Kidney (tissue), 13 donors: ENCODE measurements at regions not wholly inside any gene's neighbourhood (a gene's known extent, or its start where the extent isn't known, plus 50 kb on each side); places are given as distances from the start of the nearest gene placed in this dataset.
A peak's percentile ranks its signal among the peaks of the same experiment; 100 is the strongest.
"Not testable (repeated sequence)": the region's sequence is repeated elsewhere in the genome, so short reads cannot be mapped to it uniquely, and the experiment has no call there.

Source experiments
- DNase-seq, 5 donors: peaks; one replicate each; pipeline ENCODE4 v3.0.0-alpha.2; 2013 to 2020
- FAIRE-seq: peaks from 2 replicates; lab custom pipeline; 2012; peaks lifted over from hg19 to GRCh38; lab: Jason Lieb, UNC
- H3K27ac ChIP-seq, 2 donors: one replicate each; pipeline ENCODE4 v1.7.0; 2013; ENCODE audit warnings: low read depth in 2 of 2, low read length in 2 of 2, inconsistent platforms in 1 of 2
- H3K27me3 ChIP-seq: one replicate; pipeline ENCODE4 v1.7.1; 2013; ENCODE audit warnings: low read length, inconsistent platforms; ENCODE audit not compliant: control insufficient read depth, insufficient read depth
- H3K36me3 ChIP-seq, 3 donors: one replicate each; pipeline versions ENCODE4 v1.7.0 to v1.7.1; 2013; ENCODE audit warnings: low read length in 3 of 3, control low read depth in 1 of 3, inconsistent platforms in 1 of 3; ENCODE audit not compliant: insufficient read depth in 3 of 3, control insufficient read depth in 2 of 3
- H3K4me1 ChIP-seq, 3 donors: one replicate each; pipeline versions ENCODE4 v1.7.0 to v1.7.1; 2013; ENCODE audit warnings: low read length in 3 of 3, inconsistent platforms in 1 of 3, low read depth in 1 of 3; ENCODE audit not compliant: control insufficient read depth in 2 of 3, insufficient read depth in 2 of 3
- H3K4me3 ChIP-seq, 3 donors: one replicate each; pipeline versions ENCODE4 v1.7.0 to v1.8.1; 2013; ENCODE audit warnings: low read length in 3 of 3, control low read depth in 1 of 3, inconsistent platforms in 1 of 3
- H3K9ac ChIP-seq, 3 donors: one replicate each; pipeline versions ENCODE4 v1.7.0 to v1.7.1; 2013; ENCODE audit warnings: low read length in 3 of 3, control low read depth in 1 of 3, inconsistent platforms in 1 of 3
- H3K9me3 ChIP-seq, 3 donors: one replicate each; pipeline versions ENCODE4 v1.7.0 to v1.7.1; 2013; ENCODE audit warnings: low read length in 3 of 3, control low read depth in 1 of 3, inconsistent platforms in 1 of 3; ENCODE audit not compliant: control insufficient read depth in 2 of 3, insufficient read depth in 1 of 3
- intact Hi-C: fragments of 100-400 bp; cut with DNase I; formaldehyde crosslinking; loops from one replicate; pipeline ENCODE4 v1.11.1; 2022
- TF ChIP-seq, protein P1 (sequence below): IDR thresholded peaks from 3 replicates; pipeline ENCODE4 v1.5.1; 2012; ENCODE audit warnings: mild to moderate bottlenecking, moderate library complexity, borderline replicate concordance; ENCODE audit not compliant: insufficient read depth; ENCODE audit errors: extremely low read depth
- donor health status: control.
- donor health status: control.
- donor health status: control.
- donor health status: control.
- donor health status: control.
- donor health status: DM: yes; HTN: yes; CAD: no.
- donor health status: Normal renal cell carcinoma (clear cell type).

DNA sequence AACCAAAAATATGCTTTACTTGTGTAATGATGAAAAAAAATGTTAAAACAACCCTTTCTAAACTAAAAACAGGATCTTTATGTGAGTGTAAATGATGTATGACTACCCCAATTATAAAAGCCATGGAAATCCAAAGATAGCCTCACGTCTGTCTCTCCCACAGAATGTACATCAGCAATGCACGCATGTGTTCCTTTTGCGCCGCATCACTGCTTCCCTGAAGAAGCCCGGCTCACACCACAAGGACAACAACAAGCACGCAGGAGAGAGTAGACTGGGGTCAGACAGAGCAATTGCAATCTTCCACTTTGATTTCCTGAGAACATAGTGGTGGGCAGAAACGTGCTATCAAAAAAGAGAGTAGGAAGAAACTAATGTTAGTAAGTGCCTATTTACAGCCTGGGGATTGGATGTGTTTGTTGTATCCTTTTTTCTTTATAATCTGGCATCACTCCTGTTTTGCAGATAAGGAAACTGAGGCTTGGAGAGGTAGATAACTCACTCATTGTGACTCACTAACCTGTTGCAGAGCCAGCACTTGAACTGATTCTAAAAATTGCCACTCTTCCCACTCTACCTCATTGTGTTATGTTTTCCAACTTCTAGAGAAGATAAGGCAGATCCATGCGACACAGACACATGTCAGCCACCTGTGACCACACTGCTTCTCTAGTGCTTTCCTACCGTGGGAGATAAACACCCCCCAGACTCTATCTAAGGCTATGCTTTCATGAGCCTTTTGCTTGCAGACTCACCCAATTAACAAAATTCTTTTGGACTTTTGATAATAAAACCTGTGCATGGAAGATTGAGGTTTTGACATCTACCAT is 60.1 kb downstream of the MAP10 start:
- DNase-seq (no peak), FAIRE-seq (no peak)
- TF ChIP-seq, protein P1, sequence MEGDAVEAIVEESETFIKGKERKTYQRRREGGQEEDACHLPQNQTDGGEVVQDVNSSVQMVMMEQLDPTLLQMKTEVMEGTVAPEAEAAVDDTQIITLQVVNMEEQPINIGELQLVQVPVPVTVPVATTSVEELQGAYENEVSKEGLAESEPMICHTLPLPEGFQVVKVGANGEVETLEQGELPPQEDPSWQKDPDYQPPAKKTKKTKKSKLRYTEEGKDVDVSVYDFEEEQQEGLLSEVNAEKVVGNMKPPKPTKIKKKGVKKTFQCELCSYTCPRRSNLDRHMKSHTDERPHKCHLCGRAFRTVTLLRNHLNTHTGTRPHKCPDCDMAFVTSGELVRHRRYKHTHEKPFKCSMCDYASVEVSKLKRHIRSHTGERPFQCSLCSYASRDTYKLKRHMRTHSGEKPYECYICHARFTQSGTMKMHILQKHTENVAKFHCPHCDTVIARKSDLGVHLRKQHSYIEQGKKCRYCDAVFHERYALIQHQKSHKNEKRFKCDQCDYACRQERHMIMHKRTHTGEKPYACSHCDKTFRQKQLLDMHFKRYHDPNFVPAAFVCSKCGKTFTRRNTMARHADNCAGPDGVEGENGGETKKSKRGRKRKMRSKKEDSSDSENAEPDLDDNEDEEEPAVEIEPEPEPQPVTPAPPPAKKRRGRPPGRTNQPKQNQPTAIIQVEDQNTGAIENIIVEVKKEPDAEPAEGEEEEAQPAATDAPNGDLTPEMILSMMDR = no peak
- H3K4me1 ChIP-seq = no peaks in the 10 kb centered on the region
- no peak overlapping the region for H3K27ac ChIP-seq
- no peaks in the 10 kb centered on the region for H3K36me3 ChIP-seq
- H3K4me3 ChIP-seq = no peak overlapping the region
- intact Hi-C loops = no loop called here
- H3K9me3 ChIP-seq = no peaks in the 10 kb centered on the region
- no peak overlapping the region for H3K9ac ChIP-seq
- H3K27me3 ChIP-seq = no peaks in the 10 kb centered on the region

DNA sequence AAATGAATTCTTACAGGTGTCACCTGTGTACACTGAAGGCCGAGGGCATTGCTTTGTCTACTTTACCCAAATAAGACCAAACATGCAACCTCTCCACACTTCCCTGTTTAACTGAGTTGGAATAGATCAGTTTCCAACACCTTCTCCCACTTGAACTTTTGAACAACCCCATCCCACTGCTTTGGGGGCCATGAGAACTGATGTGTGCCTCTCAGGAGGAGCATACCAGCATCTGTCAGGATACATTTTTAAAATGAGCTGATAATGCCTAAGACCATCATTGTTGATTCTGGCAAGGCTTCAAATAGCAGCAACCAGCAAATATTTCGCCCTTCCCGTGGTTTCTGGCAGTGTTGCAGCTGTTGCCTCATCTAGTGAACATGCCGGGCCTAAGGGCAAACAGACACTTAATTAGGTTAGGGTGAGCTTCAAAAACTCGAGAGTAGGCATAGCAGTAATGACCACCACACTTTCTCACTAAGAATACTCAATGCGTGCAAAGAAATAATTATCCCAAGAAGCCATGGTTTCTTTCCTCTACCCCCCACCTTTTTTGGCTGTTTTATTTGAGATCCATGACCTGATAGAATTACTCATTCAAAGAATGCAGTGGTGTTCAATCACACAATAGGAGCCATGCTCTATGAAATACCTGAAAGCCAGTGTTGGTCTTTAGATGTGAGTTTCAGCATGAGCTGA is 63.7 kb downstream of the MAP10 start:
- no peak overlapping the region for H3K27ac ChIP-seq
- H3K9ac ChIP-seq = no peak overlapping the region
- H3K36me3 ChIP-seq = no peaks in the 10 kb centered on the region
- no peaks in the 10 kb centered on the region for H3K27me3 ChIP-seq
- no peaks in the 10 kb centered on the region for H3K4me1 ChIP-seq
- TF ChIP-seq, protein P1 = no peak
- intact Hi-C loops = no loop called here
- H3K9me3 ChIP-seq = no peaks in the 10 kb centered on the region
- H3K4me3 ChIP-seq = no peak overlapping the region
- FAIRE-seq (no peak), DNase-seq (peak in 2 of 5 donors; percentile 42 to 81)

DNA sequence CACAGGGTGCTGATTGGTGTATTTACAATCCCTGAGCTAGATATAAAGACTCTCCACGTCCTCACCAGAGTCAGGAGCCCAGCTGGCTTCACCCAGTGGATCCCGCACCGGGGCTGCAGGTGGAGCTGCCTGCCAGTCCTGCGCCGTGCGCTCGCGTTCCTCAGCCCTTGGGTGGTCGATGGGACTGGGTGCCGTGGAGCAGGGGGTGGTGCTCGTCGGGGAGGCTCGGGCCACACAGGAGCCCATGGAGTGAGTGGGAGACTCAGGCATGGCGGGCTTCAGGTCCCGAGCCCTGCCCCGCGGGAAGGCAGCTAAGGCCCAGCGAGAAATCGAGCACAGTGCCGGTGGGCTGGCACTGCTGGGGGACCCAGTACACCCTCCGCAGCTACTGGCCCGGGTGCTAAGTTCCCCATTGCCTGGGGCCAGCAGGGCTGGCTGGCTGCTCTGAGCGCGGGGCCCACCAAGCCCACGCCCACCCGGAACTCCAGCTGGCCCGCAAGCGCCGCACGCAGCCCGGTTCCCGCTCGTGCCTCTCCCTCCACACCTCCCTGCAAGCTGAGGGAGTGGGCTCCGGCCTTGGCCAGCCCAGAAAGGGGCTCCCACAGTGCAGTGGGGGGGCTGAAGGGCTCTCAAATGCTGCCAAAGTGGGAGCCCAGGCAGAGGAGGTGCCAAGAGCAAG is 66.2 kb downstream of the MAP10 start:
- H3K4me1 ChIP-seq, H3K9ac ChIP-seq, H3K36me3 ChIP-seq, H3K27me3 ChIP-seq, DNase-seq, H3K4me3 ChIP-seq, H3K27ac ChIP-seq, intact Hi-C loops, H3K9me3 ChIP-seq, FAIRE-seq: not testable (repeated sequence)

DNA sequence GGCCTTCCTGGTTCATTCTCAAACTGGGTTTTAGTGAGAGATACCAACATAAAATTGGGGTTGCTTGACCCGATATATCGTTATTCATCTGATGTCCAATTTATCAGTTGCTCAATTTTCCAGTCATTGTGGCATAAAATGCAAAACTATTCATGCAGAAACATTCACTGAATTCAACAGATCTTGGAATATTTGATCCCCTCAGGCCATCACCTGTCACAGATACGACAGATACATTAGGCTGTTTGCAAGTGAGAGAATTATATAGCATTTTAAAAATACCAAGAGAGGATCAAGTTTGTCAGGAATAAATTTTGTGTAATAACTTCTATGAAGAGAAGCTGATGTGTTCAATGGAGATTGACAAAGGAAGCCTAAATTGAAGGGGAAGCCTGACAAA is 67.1 kb downstream of the MAP10 start:
- intact Hi-C loops = no loop called here
- DNase-seq (no peak), FAIRE-seq (no peak)
- H3K9me3 ChIP-seq = no peaks in the 10 kb centered on the region
- H3K4me1 ChIP-seq = no peaks in the 10 kb centered on the region
- H3K27ac ChIP-seq = no peak overlapping the region
- TF ChIP-seq, protein P1 = no peak
- H3K4me3 ChIP-seq = no peak overlapping the region
- H3K36me3 ChIP-seq = no peaks in the 10 kb centered on the region
- no peaks in the 10 kb centered on the region for H3K27me3 ChIP-seq
- H3K9ac ChIP-seq = no peak overlapping the region
